Glutamatergic neuron (in vitro differentiated cells): ENCODE measurements at regions not wholly inside any gene's neighbourhood (a gene's known extent, or its start where the extent isn't known, plus 50 kb on each side); places are given as distances from the start of the nearest gene placed in this dataset.

Source experiments
- DNase-seq: peaks from one replicate; pipeline ENCODE4 v3.0.0; 2022
- H3K27ac Mint-ChIP-seq: one replicate; pipeline ENCODE4 v1.8.0; 2020; ENCODE audit warnings: mild to moderate bottlenecking, mixed read lengths, inconsistent platforms; ENCODE audit not compliant: unreplicated experiment
- H3K27me3 Mint-ChIP-seq: one replicate; pipeline ENCODE4 v1.8.0; 2020; ENCODE audit warnings: mild to moderate bottlenecking, moderate library complexity, mixed read lengths, inconsistent platforms; ENCODE audit not compliant: unreplicated experiment
- H3K36me3 Mint-ChIP-seq: one replicate; pipeline ENCODE4 v1.8.0; 2020; ENCODE audit warnings: mild to moderate bottlenecking, mixed read lengths, inconsistent platforms; ENCODE audit not compliant: unreplicated experiment
- H3K4me1 Mint-ChIP-seq: one replicate; pipeline ENCODE4 v1.8.0; 2020; ENCODE audit warnings: mild to moderate bottlenecking, low read depth, mixed read lengths, inconsistent platforms; ENCODE audit not compliant: unreplicated experiment
- H3K4me3 Mint-ChIP-seq: one replicate; pipeline ENCODE4 v1.8.0; 2020; ENCODE audit warnings: mild to moderate bottlenecking, mixed read lengths, inconsistent platforms; ENCODE audit not compliant: unreplicated experiment
- H3K9me3 Mint-ChIP-seq: one replicate; pipeline ENCODE4 v1.8.0; 2020; ENCODE audit warnings: mild to moderate bottlenecking, moderate library complexity, mixed read lengths, inconsistent platforms; ENCODE audit not compliant: unreplicated experiment
- TF ChIP-seq, protein P1 (sequence below): fragments of 200-600 bp; sonication (generic); IDR thresholded peaks from one replicate; pipeline ENCODE4 v1.5.0; 2021; ENCODE audit not compliant: partially characterized antibody, unreplicated experiment

DNA sequence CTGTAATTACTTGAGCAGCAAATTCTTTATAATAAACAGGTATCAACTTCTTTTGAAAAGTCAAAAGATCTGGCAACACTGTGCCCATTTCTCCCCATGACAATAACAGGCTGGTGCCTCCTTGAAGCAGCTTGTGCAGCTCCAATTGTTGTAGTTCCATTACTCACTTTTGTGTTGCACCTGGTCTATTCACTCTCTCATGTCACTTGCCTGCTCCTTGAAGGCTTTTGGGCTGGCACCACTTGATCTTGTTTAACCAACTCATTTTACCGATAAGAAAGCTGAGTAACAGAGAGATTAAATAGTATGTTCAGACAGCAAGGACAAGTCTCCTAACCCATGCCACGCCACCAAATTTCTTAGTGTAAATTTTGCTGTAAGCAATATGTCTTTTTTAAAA is 314.5 kb downstream of the OSR1 start:
- H3K4me3 Mint-ChIP-seq, result no peak overlapping the region
- no peaks in the 10 kb centered on the region for H3K36me3 Mint-ChIP-seq
- H3K27me3 Mint-ChIP-seq, result no peaks in the 10 kb centered on the region
- TF ChIP-seq, protein P1, sequence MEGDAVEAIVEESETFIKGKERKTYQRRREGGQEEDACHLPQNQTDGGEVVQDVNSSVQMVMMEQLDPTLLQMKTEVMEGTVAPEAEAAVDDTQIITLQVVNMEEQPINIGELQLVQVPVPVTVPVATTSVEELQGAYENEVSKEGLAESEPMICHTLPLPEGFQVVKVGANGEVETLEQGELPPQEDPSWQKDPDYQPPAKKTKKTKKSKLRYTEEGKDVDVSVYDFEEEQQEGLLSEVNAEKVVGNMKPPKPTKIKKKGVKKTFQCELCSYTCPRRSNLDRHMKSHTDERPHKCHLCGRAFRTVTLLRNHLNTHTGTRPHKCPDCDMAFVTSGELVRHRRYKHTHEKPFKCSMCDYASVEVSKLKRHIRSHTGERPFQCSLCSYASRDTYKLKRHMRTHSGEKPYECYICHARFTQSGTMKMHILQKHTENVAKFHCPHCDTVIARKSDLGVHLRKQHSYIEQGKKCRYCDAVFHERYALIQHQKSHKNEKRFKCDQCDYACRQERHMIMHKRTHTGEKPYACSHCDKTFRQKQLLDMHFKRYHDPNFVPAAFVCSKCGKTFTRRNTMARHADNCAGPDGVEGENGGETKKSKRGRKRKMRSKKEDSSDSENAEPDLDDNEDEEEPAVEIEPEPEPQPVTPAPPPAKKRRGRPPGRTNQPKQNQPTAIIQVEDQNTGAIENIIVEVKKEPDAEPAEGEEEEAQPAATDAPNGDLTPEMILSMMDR, result no peak
- H3K4me1 Mint-ChIP-seq, result no peaks in the 10 kb centered on the region
- DNase-seq, result no peak
- no peaks in the 10 kb centered on the region for H3K9me3 Mint-ChIP-seq
- no peak overlapping the region for H3K27ac Mint-ChIP-seq

DNA sequence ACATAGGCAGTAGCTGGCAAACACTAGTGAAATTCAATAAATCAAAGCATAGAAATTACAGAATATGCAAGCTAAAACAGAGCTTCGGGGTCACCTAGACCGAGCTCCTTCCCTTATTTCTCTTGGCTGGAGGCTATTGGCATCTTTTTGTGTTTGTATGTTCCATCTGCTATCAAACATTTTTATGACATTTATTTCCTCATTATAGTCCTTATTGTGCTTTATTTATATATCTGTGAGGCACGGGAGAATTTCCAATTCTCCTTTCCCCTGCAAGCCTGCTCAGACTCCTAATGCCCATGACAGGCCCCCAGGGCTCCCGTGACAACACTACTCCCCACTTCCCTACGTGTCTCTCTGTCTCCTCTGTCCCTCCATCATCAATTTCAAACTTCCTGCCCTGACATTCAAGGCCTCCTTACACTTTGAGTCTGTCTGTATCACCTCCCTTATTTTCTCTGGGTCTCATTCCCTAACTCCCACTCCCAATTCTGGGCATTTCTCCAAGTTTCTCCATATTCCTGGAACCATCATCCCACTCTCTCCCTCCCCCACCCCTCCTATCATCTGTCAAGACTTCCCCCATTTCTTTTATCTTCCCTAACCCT is 316.9 kb downstream of the OSR1 start:
- TF ChIP-seq, protein P1, result no peak
- DNase-seq, result no peak
- H3K36me3 Mint-ChIP-seq, result no peaks in the 10 kb centered on the region
- H3K27me3 Mint-ChIP-seq, result no peaks in the 10 kb centered on the region
- H3K4me1 Mint-ChIP-seq, result no peaks in the 10 kb centered on the region
- no peaks in the 10 kb centered on the region for H3K9me3 Mint-ChIP-seq
- H3K4me3 Mint-ChIP-seq, result no peak overlapping the region
- H3K27ac Mint-ChIP-seq, result no peak overlapping the region

DNA sequence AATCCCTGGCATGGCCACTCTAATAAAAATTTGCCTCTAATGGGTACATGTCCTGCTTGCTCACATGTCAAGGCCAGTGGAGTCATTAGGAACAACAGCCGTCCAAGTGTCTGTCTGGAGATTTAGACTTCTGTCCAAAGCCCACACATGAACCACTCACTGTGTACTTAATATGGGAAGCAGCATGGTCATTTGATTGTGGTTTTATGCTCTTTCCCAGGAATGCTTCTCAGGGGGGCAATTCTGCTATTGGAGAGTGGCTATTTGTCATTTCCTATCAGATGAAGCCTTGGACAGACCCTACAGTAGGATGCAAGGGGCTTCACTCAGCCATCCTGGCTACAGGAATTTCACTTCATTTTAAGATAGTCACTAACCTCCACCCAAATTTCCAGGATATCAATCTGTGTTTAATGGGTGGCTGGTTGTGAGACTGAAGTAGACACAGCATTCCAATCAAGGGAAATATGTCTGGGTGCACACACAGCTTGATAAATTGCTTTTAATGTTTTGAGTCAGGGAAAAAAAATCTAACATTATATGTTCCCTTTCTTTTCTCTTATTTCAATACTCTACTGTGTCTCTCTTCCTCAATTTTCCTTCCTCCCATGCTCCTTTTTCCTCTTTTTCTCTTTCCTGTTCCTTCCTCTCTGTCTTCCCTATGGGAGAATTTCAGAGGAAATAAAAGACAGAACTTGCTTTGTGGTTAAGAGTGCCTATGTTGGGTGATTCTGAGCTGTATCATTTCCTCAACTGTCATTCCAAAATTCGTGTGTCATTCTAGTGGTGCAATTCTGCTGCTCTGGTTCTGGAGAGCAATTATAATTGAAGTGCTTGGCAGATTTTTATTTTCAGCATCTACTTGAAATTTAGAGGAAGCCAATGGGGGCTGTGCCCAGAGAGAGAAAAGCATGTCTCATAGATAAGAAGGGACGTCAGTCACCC is 320.1 kb downstream of the OSR1 start:
- H3K4me1 Mint-ChIP-seq, result no peaks in the 10 kb centered on the region
- DNase-seq, result no peak
- no peaks in the 10 kb centered on the region for H3K27me3 Mint-ChIP-seq
- no peaks in the 10 kb centered on the region for H3K9me3 Mint-ChIP-seq
- H3K27ac Mint-ChIP-seq, result no peak overlapping the region
- TF ChIP-seq, protein P1, result no peak
- no peak overlapping the region for H3K4me3 Mint-ChIP-seq
- H3K36me3 Mint-ChIP-seq, result no peaks in the 10 kb centered on the region

DNA sequence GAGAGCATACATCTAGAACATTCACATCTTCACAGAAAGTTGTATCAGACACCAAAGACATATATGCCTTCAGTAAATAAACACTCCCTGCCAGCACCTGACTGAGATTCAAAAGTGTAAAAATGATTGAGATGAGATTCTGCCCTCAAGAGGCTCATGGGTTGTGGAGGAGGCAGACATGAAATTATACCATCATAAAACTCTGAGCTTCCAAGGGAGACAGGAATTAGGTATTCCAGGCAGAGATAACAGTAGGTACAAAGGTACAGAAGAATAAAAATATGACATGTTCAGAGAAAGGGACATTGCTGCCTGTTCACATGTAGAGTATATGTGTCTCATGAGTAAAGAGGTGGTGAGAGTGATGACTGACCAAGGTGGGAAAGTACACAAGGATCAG is 322.3 kb downstream of the OSR1 start:
- Mint-ChIP-seq H3K27me3 (no peaks in the 10 kb centered on the region), H3K4me1 (no peaks in the 10 kb centered on the region)
- TF ChIP-seq, protein P1, result no peak

DNA sequence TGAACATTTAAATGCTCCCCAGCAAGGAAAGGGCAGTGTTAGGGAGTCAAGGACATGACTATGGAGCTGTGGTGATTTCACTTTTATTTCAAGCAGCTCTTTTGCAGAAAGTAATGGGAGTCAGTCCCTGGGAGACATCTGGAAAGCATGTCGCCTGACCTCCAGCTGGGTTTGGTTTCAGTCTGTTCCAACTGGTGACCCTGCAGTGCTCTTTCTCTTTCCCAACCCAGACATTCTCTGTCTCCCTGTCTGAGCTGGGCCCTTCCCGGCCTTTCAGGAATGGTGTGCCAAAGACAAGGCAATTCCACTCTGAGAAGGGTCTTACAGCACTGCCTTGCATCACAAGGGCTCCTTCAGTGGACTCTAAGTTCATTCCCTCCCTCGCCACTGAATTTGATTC is 323.2 kb downstream of the OSR1 start:
- TF ChIP-seq, protein P1, result no peak
- H3K36me3 Mint-ChIP-seq, result no peaks in the 10 kb centered on the region

More for the DNA sequence above, 322.3 kb downstream of the OSR1 start:
- H3K4me3 Mint-ChIP-seq, result no peak overlapping the region
- H3K36me3 Mint-ChIP-seq, result no peaks in the 10 kb centered on the region
- no peak overlapping the region for H3K27ac Mint-ChIP-seq
- DNase-seq, result no peak
- H3K9me3 Mint-ChIP-seq, result no peaks in the 10 kb centered on the region

More for the DNA sequence above, 323.2 kb downstream of the OSR1 start:
- no peaks in the 10 kb centered on the region for H3K4me1 Mint-ChIP-seq
- no peak overlapping the region for H3K4me3 Mint-ChIP-seq
- H3K9me3 Mint-ChIP-seq, result no peaks in the 10 kb centered on the region
- H3K27me3 Mint-ChIP-seq, result no peaks in the 10 kb centered on the region
- no peak overlapping the region for H3K27ac Mint-ChIP-seq
- DNase-seq, result no peak
